HG03520 (cell line): ENCODE measurements at regions not wholly inside any gene's neighbourhood (a gene's known extent, or its start where the extent isn't known, plus 50 kb on each side); places are given as distances from the start of the nearest gene placed in this dataset.

Source experiments
- ATAC-seq: cut with Tn5 transposase; IDR thresholded peaks from one replicate; pipeline ENCODE4 v1.9.1; 2021; ENCODE audit warnings: mild to moderate bottlenecking, moderate library complexity; ENCODE audit not compliant: unreplicated experiment

DNA sequence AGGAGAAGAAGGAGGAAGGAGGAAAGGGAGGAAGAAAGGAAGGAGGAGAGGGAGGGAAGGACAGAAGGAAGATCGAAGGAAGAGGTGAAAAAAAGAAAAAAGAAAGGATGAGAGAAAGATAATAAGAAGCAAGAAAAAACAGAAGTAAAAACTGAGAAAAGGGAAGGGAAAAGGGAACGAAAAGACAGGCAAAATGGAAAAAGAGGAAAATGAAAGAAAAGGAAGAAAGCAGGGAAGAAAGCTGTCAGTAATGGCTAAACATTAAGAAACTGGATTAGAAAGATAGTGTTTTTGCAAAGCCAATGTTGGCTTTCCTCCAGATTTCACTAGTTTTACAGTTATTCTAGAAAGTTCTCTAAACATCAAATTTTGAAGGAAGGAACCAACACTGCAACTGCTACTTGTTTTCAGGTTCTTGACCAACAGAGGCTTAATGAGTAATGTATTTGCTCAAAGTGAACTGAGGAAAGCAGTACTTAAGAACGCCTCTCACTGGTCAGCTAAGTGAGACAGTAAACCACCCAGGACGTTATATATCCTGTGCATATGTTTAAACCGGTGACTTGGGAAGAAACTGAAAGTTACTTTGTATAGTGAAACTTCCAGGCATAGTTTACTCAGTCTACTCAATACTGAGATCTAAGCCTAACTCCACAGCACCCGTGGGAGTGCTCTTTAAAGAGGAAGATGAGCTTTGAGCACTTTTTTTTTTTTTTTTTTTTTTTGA lies 286.2 kb upstream of the TRIB2 start:
- peak; percentile 98 for ATAC-seq

DNA sequence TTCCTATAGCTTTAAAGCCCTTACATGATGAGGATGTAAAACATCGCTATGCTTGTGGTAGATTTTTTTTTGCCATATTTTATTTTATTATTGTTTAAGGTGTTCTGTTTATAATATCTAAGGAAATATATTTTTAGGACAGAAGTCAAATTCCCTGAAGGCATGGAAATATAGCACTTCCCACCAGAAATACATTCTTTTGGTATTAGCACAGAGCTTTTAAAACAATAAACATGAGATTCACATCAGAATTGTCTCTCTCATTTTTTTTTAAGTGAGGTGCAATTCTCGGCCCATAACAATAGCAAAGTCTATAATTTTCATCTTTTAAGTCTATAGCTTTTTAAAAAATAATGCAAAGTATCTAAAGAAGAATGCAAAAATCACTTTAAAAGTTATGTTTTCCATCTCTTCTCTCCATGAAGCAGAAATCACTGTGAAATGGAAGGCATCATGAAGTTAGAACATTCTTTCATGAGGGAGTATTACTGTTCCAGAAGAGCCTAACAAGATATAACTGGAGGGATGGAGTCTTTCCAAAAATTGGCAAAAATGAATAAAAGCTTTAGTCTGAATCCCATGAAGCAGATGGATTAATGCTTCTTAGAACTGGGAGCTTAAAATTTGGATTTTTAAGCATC lies 283.6 kb upstream of the TRIB2 start:
- no peak for ATAC-seq

DNA sequence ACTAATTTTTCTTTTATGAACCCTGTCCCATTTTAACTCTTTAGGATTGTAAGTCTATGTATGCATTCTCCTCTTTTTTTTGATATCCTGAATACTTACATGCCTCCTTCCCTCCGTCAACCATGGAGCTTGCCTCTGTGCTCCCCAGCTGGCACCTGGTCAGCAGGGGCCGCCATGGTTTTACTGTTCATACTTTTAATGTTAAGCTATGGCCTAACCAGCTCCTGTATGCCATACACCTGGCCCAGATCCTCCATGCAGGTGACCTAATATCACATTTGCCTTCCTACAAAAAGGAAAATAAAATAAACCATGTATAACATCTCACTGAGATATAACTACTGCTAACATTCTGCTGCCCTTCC lies 283.1 kb upstream of the TRIB2 start:
- ATAC-seq: no peak

DNA sequence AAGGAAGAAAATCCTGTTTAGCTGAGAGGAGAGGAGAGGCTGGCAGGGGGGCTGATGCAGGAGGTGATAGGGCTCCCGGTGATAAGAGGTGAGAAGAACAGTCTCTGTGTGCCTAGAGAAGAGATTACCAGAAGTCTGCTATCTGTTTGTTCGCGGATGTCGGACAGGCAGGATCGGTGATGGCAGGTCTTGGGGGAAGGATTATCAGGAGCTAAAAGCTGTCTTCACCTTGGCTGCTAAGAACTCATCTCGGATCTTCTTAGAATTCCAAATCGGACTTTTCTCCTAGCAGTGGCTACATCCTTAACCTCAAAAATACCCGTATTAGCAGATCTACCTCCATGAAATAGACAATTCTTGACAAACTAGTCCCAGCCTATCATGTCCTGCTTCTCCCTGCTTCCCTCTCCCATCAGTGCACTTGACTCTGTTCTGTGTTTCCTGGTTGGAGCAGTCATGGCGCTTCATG lies 282.1 kb upstream of the TRIB2 start:
- no peak for ATAC-seq

- ATAC-seq: no peak
Observed at GRCh38 chr2:12435430-12436222, 281.1 kb upstream of the TRIB2 start.

DNA sequence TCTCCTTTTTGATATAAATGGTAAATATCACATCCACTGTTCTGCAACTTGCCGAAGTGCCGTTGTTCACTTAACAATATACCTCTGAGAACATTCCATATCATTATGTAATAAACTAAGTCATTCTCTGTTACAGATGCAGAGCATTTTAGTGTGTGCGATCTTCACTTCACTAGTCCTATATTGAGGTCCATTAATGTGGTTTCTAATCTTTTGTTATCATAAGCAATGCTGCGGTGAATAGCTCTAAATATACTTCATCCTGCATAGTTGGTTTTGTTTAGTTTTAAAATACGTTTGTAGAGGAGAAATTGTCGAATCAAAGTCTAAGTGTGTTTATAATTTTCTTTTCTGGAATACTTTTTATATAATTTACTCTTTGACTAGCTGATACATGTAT lies 280.3 kb upstream of the TRIB2 start:
- no peak for ATAC-seq

DNA sequence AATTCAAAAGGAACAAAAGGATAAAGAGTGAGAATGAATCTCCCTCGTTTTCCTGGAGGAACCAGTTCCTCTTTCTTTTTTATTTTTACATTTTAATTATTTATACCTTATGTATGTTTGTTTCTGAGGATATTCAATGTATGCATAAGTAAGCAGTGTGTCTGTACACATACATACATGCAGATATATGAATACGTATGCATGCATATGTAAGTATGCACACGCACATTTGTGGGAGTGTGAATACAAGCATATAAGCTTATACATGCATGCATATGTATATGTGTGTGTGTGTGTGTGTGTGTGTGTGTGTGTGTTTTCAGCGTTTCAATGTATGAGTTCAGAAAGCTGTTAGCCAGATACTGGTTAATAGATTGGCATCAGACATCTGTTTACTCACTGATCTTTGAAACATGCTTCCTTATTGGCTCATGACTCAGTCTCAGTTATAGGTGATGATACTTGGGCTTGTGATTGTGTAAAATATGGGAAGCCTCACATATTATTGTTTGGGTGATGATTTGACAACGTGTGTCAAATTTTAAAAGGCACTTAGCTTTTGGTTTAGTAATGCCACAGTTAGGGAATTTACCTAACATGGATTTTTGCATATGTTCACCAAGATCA lies 279.7 kb upstream of the TRIB2 start:
- no peak for ATAC-seq

- no peak for ATAC-seq
Observed at GRCh38 chr2:12440731-12441130, 276.0 kb upstream of the TRIB2 start.

GRCh38 chr2:12441750-12442475 lies 274.8 kb upstream of the TRIB2 start:
- no peak for ATAC-seq

- ATAC-seq: no peak
Observed at GRCh38 chr2:12442476-12442847, 274.3 kb upstream of the TRIB2 start.

DNA sequence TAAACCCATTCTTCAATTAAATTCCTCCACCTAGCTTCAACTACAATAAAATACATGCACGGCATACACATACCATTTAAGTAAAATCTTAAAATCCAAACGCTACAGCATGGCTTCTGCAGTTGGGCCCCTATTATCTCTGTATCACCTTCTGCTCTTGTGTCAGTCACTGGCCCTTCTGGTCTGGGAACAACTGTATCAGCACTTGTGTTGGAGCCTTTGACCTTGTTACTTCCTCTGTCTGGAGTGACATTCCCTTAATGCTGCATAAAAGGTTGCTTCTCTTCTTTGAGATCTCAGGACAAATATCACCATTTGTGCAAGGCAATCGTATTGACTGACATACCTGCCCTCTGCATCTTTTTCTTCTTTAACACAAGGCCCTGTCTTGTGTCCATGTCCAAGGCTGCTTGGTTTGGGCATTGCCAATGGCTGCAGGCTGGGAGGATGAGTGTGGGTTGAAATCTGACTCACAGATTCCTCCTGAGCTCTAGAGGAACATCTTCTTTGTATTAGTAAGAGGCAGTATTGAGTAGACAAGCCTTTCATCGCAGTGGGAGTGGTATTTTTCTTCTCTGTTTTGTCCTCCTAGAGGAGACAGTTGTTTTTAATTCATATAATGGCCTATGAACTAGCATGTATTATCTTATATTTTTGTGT lies 267.8 kb upstream of the TRIB2 start:
- ATAC-seq: no peak

GRCh38 chr2:12451726-12452125 lies 265.0 kb upstream of the TRIB2 start:
- ATAC-seq: no peak

- ATAC-seq: no peak
Observed at GRCh38 chr2:12452185-12452584, 264.6 kb upstream of the TRIB2 start.

GRCh38 chr2:12453731-12454130 lies 263.0 kb upstream of the TRIB2 start:
- ATAC-seq: no peak

DNA sequence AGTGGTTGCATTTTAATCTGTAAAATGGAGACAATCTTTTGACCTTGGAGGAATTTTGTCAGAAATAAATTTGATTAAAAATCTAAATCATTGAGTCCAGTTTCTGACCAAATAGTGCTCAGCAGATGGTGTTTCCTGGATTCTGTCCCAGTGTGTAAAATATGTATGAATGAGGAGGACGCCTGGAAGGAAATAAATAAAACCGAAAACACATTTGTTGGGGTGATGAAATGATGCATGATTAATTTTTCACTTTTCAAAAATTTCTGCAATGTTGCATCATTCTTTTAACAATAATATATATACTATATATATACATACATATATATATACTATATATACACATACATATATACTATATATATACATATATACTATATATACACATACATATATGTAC lies 261.1 kb upstream of the TRIB2 start:
- ATAC-seq: no peak

DNA sequence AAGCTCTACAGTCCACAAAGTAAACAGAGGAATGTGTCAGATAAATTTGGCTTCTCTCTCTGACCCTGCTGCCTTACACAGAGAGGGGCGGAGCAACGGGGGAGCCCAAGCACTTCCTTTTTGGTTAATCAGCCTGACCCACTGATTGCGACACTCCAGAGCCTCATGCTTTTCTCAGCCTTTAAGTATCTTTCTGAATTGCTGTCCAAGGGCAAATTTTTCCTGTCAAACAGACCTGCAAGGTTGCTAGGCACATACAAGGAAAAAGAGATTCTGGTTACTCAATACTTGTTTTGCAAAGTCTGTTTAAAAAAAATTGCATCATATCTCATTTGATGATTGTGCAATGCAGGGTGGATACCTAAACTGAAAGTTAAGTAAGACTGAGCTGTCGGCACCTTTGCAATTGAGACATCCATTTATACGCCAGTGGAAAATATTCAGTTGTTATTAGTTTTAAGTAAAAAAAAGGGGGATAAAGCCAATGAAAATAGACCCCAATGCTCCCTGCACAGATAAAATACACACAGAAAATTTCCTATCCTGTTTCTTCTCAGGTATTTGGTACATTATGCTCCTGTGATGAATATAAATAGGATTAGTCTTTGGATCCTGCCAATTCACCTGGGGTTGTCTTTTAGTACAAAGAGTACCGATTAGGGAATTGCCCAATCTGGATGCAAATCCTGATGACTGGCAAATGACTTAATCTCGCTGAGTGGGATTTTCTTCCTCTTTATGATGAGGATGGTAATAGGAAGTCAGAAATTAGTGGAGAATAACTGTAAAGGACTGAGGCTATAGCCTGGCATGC lies 260.2 kb upstream of the TRIB2 start:
- peak; percentile 98 for ATAC-seq

- no peak for ATAC-seq
Observed at GRCh38 chr2:12457831-12458230, 258.9 kb upstream of the TRIB2 start.

DNA sequence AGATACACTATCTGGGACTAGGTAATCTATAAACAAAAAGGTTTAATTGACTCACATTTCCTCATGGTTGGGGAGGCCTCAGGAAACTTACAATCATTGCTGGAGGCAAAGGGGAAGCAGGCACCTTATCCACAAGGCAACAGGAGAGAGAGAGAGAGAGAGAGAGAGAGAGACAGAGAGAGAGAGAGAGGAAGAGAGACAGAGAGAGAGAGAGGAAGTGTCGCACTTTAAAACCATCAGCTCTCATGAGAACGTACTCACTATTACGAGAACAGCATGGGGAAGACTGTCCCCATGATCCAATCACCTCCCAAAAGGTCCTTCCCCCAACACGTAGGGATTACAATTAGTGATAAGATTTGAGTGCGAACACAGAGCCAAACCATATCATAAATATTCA lies 253.5 kb upstream of the TRIB2 start:
- ATAC-seq: no peak

DNA sequence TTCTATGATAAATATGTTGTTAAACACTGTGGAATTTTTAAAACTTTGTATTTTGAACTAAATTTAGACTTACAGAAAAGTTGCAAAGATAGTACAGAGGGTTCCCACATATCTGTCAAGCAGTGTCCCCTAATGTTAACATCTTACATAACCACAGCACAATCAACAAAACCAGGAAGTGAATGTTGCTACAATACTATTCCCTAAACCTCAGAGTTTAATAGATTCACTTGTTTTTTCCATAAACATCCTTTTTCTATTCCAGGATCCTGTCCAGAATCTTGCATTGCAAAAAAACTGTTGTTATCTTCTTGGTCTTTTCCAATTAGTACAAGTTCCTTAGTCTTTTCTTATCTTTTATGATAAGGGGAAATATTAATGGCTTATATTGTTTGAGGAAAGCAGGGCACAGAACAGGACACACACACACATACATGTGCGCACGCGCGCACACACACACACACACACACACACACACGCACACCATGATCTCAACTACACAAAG lies 251.1 kb upstream of the TRIB2 start:
- no peak for ATAC-seq
